ENCODE measurements at regions not wholly inside any gene's neighbourhood (a gene's known extent, or its start where the extent isn't known, plus 50 kb on each side); places are given as distances from the start of the nearest gene placed in this dataset.
"Not testable (repeated sequence)": the region's sequence is repeated elsewhere in the genome, so short reads cannot be mapped to it uniquely, and the experiment has no call there.

- DNase-seq, result not testable (repeated sequence)
Observed at GRCh38 chr15:88965097-88965496, 51.9 kb upstream of the MFGE8 start.

DNA sequence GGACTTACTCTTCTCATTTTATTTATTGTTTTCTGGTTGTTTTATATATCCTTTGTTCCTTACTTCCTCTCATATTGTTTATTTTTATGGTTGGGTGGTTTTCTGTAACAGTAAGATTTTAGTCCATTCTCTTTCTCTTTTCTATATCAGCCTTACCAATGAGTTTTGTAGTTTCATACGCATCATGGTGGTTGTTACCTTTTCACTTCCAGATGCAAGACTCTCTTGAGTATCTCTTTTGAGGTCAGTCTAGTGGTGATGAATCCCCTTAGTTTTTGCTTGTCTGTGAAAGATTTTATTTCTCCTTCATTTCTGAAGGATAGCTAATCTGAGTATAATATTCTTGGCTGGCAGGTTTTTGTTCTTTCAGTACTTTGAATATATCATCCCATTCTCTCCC is 57.1 kb upstream of the MFGE8 start:
- no peak for DNase-seq

GRCh38 chr15:88974392-88974791 is 61.2 kb upstream of the MFGE8 start:
- DNase-seq, result no peak

DNA sequence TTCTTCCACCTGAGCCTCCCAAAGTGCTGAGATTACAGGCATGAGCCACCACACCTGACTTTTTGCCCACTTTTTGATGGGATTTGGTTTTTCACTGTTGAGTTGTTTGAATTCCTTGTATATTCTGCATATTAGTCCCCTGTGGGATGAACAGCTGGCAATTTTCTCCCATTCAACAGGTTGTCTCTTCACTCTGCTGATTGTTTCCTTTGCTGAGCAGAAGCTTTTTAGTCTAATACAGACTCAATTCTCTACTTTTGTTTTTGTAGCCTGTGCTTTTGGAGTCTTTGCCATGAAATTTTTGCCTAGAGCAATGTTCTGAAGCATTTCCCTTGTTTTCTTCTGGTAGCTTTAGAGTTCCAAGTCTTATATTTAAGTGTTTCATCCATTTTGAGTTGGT is 62.7 kb upstream of the MFGE8 start:
- DNase-seq, result no peak

- DNase-seq, result no peak
Observed at GRCh38 chr15:88976656-88977055, 63.5 kb upstream of the MFGE8 start.

GRCh38 chr15:88979674-88980073 is 66.5 kb upstream of the MFGE8 start:
- no peak for DNase-seq

DNA sequence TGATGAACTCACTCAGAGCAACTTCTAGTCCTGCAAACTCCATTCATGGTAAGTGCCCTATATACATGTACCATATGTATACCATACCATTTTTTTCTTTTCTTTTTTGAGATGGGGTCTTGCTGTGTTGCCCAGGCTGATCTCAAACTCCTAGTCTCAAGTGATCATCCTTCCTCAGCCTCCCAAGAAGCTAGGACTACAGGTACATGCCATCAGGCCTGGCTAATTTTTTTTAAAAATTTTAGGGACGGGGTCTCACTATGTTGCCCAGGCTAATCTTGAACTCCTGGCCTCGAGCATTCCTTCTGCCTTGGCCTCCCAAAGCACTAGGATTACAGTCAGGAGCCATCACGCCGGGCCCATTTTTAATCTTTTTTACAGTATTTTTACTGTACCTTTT is 67.3 kb upstream of the MFGE8 start:
- no peak for DNase-seq

GRCh38 chr15:88981244-88982215 is 68.4 kb upstream of the MFGE8 start:
- no peak for DNase-seq

- DNase-seq, result no peak
Observed at GRCh38 chr15:88982304-88982945, 69.2 kb upstream of the MFGE8 start.

GRCh38 chr15:88982946-88983342 is 69.8 kb upstream of the MFGE8 start:
- no peak for DNase-seq

- no peak for DNase-seq
Observed at GRCh38 chr15:88983861-88984429, 70.8 kb upstream of the MFGE8 start.

- DNase-seq, result no peak
Observed at GRCh38 chr15:88985547-88986393, 72.6 kb upstream of the MFGE8 start.

DNA sequence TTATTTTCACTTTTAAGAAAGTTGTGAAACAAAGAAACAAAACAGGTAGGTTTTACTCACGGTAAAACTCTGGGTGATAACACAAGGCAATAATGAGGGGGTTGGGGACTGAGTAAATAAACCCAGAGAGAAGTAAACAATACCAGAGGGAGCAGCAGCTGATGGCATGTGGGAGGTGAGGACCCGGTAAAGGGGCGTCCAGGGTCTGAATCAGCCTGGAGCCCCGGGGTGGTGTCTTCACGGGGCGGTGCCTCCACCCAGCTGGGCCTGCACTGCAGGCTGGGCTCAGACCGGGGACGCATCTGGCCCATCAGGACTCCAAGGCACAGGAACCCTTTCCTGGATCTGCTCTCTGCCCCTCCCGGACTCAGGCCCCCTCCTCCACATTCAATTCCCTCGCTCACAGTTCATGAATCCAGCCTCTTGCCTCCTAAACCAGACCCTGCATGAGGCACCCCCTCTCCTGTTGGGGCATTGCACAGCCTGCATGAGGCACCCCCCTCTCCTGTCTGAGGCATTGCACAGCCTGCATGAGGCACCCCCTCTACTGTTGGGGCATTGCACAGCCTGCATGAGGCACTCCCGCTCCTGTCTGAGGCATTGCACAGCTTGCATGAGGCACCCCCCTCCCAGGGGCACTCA is 73.9 kb upstream of the MFGE8 start:
- DNase-seq, result no peak

DNA sequence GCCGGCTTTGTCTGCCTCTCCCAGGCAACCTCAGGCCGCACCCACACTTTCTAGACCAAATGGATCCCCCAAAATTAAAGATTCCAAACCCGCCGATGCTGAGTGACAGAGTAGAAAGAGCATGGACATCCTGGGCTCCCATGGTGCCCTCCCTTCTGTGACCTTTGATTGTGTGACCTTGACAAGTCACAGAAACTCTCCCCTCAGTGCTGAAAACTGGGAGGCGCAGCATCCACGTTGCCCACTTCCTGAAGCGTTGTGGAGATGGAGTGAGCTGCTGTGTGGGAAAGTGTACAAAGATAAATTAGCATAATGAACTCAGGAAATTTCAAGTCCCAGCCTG is 74.4 kb upstream of the MFGE8 start:
- DNase-seq, result no peak

- no peak for DNase-seq
Observed at GRCh38 chr15:88987934-88988671, 74.9 kb upstream of the MFGE8 start.

DNA sequence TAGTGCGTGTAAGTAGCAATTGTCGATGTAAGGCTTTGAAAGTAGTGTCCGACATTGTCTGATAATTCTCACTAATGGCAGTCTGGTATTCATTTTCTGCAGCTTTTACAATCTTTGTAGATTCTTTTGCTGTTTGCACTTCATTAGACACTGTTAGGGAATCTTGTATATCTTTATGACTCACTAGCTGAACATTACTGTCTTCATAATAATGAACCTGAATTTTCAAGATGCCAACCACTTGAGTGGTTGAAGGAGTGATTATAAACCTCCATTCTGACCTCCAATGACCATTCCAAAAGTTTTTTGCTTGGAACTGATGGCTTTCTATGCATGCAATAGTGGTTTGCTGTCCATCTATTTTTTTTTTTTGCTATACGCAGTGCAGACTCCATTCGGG is 76.4 kb upstream of the MFGE8 start:
- no peak for DNase-seq

GRCh38 chr15:88990185-88990679 is 77.1 kb upstream of the MFGE8 start:
- DNase-seq, result peak; percentile 14

GRCh38 chr15:88992216-88992615 is 79.0 kb upstream of the MFGE8 start:
- DNase-seq, result no peak

DNA sequence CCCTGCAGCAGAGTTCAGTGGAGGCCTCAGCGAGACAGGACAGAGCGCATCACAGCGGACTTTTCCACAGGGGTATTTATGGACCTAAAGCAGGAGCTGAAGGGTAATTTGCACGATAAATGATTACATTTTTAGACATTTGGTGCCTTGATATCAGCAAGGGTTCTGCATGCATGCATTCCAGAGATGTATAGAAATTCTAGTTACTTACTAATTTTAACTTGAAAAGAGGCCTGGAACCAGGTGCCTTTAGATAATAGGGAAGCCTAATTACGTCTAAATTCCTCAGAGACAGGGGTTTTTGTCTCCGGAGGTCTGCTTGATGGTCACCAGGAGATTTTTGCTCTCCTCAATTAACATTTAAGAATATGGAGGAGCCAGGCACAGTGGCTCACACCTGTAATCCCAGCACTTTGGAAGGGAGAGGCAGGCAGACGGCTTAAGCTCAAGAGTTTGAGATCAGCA is 79.8 kb upstream of the MFGE8 start:
- DNase-seq, result no peak

DNA sequence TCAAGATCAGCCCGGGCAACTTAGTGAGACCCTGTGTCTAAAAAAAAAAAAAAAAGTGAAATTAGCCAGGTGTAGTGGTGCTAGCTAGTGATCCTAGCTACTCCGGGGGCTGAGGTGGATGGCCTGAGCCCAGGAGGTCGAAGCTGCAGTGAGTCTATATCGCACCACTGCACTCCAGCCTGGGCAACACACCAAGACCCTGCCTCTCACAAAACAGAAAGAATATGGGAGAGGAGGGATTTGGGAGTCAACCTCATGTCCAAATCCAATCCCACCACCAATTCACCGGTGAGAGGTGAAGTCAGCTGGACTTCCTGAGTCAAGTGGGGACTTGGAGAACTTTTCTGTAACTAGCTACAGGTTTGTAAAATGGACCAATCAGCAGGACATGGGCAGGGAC is 80.5 kb upstream of the MFGE8 start:
- no peak for DNase-seq

GRCh38 chr15:88994286-88994685 is 81.1 kb upstream of the MFGE8 start:
- no peak for DNase-seq

DNA sequence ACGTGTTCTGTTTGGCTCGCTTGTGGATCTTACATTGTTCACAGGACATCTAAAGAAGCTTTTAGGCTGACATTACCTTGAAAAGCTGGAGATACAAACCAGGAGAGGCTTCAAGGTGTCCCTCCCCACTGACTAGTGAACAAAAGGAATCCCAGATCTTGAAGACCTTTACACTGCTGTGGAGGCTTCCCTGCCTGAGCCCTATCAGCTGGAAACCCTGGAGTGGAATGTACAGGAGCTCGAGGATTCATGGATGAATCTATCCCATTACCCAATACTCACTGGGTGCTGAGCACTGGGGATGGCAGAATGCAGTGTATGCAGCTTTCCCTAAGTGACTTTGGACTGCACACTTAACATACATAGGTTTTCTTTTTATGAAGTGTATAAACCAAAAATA is 82.3 kb upstream of the MFGE8 start:
- DNase-seq, result no peak
